ENCODE measurements at regions not wholly inside any gene's neighbourhood (a gene's known extent, or its start where the extent isn't known, plus 50 kb on each side); places are given as distances from the start of the nearest gene placed in this dataset.

GRCh38 chr2:14896330-14897030 is 264.0 kb downstream of the LRATD1 start (continued):
- no peak for TF ChIP-seq CHD7 (IDR thresholded peaks at IDR 0.05; ENCODE audit: insufficient replicate concordance, low read length)
- no peak for TF ChIP-seq ATF3 (IDR thresholded peaks at IDR 0.05; ENCODE audit: insufficient read depth, low read depth, low read length)
- no peak for TF ChIP-seq TAF1 (IDR thresholded peaks at IDR 0.05; ENCODE audit: low read depth, low read length)
- TF ChIP-seq RFX5 (IDR thresholded peaks at IDR 0.05; ENCODE audit: borderline replicate concordance, low read depth, low read length) = no peak
- no peak for TF ChIP-seq SIN3A (conservative IDR thresholded peaks at IDR 0.05 in 1 of 2, IDR thresholded peaks at IDR 0.05 in 1 of 2; ENCODE audit: low read depth in 1 of 2, low read length in 2 of 2)
- no peak for TF ChIP-seq EZH2 (IDR thresholded peaks at IDR 0.05; ENCODE audit: low read depth, low read length, severe bottlenecking)
- no peak for TF ChIP-seq YY1 (IDR thresholded peaks at IDR 0.05; ENCODE audit: low read depth, low read length)
- TF ChIP-seq CREB1 (IDR thresholded peaks at IDR 0.05) = no peak
- no peak for TF ChIP-seq E2F6 (IDR thresholded peaks at IDR 0.05)
- TF ChIP-seq EGR1 (IDR thresholded peaks at IDR 0.05; ENCODE audit: borderline replicate concordance, low read depth, low read length) = no peak
